Activated CD8-positive, alpha-beta memory T cell treated with anti-CD3 and anti-CD28 coated beads, Interleukin-2, amount 50 U/mL, for 48 hours (primary cell): ENCODE measurements at regions not wholly inside any gene's neighbourhood (a gene's known extent, or its start where the extent isn't known, plus 50 kb on each side); places are given as distances from the start of the nearest gene placed in this dataset.
"Not testable (repeated sequence)": the region's sequence is repeated elsewhere in the genome, so short reads cannot be mapped to it uniquely, and the experiment has no call there.

Experiments
- DNase-seq: peaks from one replicate; pipeline ENCODE4 v3.0.0-alpha.2; 2020

GRCh38 chr15:98280284-98280975 lies 319.9 kb downstream of the ARRDC4 start:
- DNase-seq = no peak

GRCh38 chr15:98281130-98281529 lies 320.6 kb downstream of the ARRDC4 start:
- DNase-seq = no peak

- no peak for DNase-seq
These were observed 322.3 kb downstream of the ARRDC4 start for GRCh38 chr15:98282656-98283332.

- no peak for DNase-seq
These were observed 325.7 kb downstream of the ARRDC4 start for GRCh38 chr15:98286200-98286599.

GRCh38 chr15:98286831-98287230 lies 326.3 kb downstream of the ARRDC4 start:
- DNase-seq = no peak

- no peak for DNase-seq
These were observed 327.6 kb downstream of the ARRDC4 start for GRCh38 chr15:98288091-98288590.

- no peak for DNase-seq
These were observed 329.2 kb downstream of the ARRDC4 start for GRCh38 chr15:98289747-98290146.

GRCh38 chr15:98292442-98293240 lies 332.1 kb downstream of the ARRDC4 start:
- DNase-seq = peak; percentile 84

- no peak for DNase-seq
These were observed 333.6 kb downstream of the ARRDC4 start for GRCh38 chr15:98294126-98294525.

- DNase-seq = not testable (repeated sequence)
These were observed 334.7 kb downstream of the ARRDC4 start for GRCh38 chr15:98295101-98295759.

GRCh38 chr15:98296653-98297052 lies 336.1 kb downstream of the ARRDC4 start:
- no peak for DNase-seq

- DNase-seq = no peak
These were observed 343.9 kb downstream of the ARRDC4 start for GRCh38 chr15:98304371-98304770.

- no peak for DNase-seq
These were observed 340.2 kb upstream of the IGF1R start for GRCh38 chr15:98308117-98308516.

- peak; percentile 87 for DNase-seq
These were observed 336.7 kb upstream of the IGF1R start for GRCh38 chr15:98311566-98312188.

- no peak for DNase-seq
These were observed 335.4 kb upstream of the IGF1R start for GRCh38 chr15:98312913-98313312.

GRCh38 chr15:98315971-98316370 lies 332.4 kb upstream of the IGF1R start:
- DNase-seq = no peak

- DNase-seq = no peak
These were observed 326.4 kb upstream of the IGF1R start for GRCh38 chr15:98321896-98322295.

- no peak for DNase-seq
These were observed 325.8 kb upstream of the IGF1R start for GRCh38 chr15:98322581-98322980.

GRCh38 chr15:98324341-98324970 lies 323.9 kb upstream of the IGF1R start:
- DNase-seq = no peak

GRCh38 chr15:98326804-98327203 lies 321.5 kb upstream of the IGF1R start:
- no peak for DNase-seq

GRCh38 chr15:98330258-98330657 lies 318.1 kb upstream of the IGF1R start:
- no peak for DNase-seq
